ENCODE measurements at regions not wholly inside any gene's neighbourhood (a gene's known extent, or its start where the extent isn't known, plus 50 kb on each side); places are given as distances from the start of the nearest gene placed in this dataset.
"Not testable (repeated sequence)": the region's sequence is repeated elsewhere in the genome, so short reads cannot be mapped to it uniquely, and the experiment has no call there.

DNA sequence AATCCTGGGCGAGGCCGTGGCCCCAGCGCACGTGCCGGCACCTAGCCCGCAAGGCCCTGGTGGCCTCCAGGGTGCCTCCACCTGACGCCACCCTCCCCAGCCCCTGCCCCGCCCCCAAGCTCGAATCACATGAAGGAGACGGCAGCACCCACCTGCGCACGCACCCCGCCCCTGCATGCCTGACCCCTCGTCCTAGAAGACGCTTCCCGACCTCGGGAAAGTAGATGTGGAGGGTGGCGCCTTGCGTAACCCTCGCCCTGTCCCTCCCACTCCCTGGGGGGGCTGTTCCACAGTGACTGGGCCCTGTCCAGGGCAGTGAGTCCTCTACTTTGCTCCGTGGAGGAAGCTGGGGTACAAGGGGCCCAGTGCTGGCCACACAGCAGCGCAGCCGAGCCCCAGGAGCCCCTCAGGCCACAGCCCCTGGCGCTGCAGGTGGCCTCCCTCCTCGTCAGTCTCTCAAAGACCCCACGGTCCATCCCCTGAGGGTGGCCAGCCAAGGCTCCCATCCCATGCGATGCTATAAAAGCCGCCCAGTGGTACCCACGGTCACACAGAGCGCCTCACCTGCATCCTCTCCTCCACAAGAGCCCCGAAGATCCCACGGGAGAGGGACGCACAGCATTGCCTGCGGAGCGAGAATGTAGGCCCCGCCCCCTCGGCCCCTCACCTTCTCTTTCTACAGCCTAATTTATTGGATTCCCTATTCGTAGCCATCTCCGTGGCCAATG lies 3027.3 kb upstream of the TEKT4 start:
- intact Hi-C loops (cut with DNase I); DNase-seq: not testable (repeated sequence)

DNA sequence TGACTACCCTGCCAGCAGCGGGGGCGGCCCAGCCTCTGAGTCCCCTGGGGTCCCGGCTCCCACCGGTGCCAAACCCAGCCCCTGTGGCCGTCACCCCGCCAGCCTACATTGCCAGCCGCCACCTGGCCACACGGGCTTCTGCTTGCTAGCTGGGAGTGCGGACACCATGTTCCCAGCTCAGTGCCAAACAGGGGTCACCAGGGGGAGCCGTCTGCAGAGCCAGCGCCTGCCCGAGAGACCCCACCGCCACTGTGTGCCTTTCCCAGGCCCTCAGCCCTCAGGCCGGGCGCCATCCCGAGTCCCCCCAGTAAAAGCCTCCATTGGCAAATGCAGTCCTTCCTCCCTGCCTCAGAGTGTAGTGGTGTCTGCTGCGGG lies 3026.8 kb upstream of the TEKT4 start:
- peaks cover 15% of the 10 kb centered on the region for H3K27me3 ChIP-seq (ENCODE audit: low read depth)
- ATAC-seq; H3K4me3 ChIP-seq; intact Hi-C loops (cut with DNase I); DNase-seq; H3K36me3 ChIP-seq; H3K27ac ChIP-seq; H3K9me3 ChIP-seq; H3K4me1 ChIP-seq: not testable (repeated sequence)

More for the DNA sequence above, 3027.3 kb upstream of the TEKT4 start:
- H3K27ac ChIP-seq, H3K36me3 ChIP-seq, H3K9me3 ChIP-seq, H3K4me1 ChIP-seq, ATAC-seq, H3K4me3 ChIP-seq: not testable (repeated sequence)
- H3K27me3 ChIP-seq (ENCODE audit: low read depth), result peaks cover 15% of the 10 kb centered on the region

DNA sequence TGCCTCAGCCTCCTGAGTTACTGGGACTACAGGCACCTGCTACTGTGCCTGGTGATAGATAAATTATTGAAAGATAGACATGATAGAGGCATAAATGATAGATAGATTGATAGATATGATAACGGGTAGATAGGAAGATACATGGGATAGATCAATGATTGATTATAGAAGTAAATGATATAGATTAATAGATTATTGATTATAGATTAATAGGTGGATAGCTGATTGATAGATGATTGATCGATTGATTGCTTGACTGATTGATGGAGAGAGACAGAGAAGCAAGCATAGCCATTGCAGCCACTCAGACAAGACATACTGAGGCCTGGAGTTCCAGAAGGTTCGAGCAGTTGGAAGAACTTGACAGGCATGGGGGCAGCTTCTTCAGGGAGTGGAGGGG lies 3024.8 kb upstream of the TEKT4 start:
- H3K27me3 ChIP-seq (ENCODE audit: low read depth); H3K27ac ChIP-seq; H3K4me3 ChIP-seq; H3K9me3 ChIP-seq; H3K4me1 ChIP-seq; ATAC-seq; DNase-seq; H3K36me3 ChIP-seq; intact Hi-C loops (cut with DNase I): not testable (repeated sequence)

DNA sequence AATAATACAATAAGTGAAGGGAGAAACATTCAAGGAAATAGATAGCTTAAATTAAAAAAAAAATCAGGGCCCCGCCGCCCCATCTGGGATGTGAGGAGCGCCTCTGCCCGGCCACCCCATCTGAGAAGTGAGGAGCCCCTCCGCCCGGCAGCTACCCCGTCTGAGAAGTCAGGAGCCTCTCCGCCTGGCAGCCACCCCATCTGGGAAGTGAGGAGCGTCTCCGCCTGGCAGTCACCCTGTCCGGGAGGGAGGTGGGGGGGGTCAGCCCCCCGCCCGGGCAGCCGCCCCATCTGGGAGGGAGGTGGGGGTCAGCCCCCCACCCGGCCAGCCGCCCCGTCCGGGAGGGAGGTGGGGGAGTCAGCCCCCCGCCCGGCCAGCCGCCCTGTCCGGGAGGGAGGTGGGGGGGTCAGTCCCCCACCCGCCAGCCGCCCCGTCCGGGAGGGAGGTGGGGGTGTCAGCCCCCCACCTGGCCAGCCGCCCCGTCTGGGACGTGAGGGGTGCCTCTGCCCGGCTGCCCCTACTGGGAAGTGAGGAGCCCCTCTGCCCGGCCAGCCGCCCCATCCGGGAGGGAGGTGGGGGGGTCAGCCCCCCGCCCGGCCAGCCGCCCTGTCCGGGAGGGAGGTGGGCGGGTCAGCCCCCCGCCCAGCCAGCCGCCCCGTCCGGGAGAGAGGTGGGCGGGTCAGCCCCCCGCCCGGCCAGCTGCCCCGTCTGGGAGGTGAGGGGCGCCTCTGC lies 3019.4 kb upstream of the TEKT4 start:
- H3K9me3 ChIP-seq; H3K36me3 ChIP-seq; DNase-seq; H3K4me1 ChIP-seq; H3K4me3 ChIP-seq; H3K27ac ChIP-seq; intact Hi-C loops (cut with DNase I); H3K27me3 ChIP-seq (ENCODE audit: low read depth); ATAC-seq: not testable (repeated sequence)

DNA sequence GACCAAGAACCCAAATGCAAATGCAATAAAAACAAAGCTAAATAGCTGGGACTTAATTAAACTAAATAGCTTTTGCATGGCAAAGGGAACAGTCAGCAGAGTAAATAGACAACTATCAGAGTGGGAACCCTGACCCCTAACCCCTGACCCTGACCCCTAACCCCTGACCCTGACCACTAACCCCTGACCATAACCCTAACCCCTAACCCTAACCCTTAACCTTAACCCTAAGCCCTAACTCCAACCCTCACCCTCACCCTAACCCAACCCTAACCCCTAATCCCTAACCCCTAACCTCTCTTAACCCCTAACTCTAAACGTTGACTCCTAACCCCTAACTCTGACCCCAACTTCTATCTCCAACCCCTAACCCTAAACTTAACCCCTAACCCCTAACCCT lies 3014.3 kb upstream of the TEKT4 start:
- DNase-seq; H3K27ac ChIP-seq; H3K4me1 ChIP-seq; H3K36me3 ChIP-seq; H3K4me3 ChIP-seq; H3K27me3 ChIP-seq (ENCODE audit: low read depth); ATAC-seq; H3K9me3 ChIP-seq; intact Hi-C loops (cut with DNase I): not testable (repeated sequence)

DNA sequence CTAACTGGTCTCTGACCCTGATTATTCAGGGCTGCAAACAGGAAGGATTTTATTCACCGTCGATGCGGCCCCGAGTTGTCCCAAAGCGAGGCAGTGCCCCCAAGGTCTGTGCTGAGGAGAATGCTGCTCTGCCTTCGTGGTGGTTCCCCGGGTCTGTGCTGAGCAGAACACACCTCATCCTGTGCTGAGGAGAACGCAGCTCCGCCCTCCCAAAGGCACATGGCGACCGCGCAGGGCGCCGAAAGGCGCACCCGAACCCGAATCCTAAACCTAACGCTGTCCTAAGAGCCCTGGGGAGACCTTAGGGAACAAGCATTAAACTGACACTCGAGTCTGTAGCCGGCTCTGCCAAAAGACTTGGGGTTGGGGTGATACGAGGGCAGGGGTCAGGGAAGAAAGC lies 3013.5 kb upstream of the TEKT4 start:
- intact Hi-C loops (cut with DNase I); H3K4me1 ChIP-seq; H3K27me3 ChIP-seq (ENCODE audit: low read depth); ATAC-seq; H3K4me3 ChIP-seq; DNase-seq; H3K36me3 ChIP-seq; H3K9me3 ChIP-seq; H3K27ac ChIP-seq: not testable (repeated sequence)

DNA sequence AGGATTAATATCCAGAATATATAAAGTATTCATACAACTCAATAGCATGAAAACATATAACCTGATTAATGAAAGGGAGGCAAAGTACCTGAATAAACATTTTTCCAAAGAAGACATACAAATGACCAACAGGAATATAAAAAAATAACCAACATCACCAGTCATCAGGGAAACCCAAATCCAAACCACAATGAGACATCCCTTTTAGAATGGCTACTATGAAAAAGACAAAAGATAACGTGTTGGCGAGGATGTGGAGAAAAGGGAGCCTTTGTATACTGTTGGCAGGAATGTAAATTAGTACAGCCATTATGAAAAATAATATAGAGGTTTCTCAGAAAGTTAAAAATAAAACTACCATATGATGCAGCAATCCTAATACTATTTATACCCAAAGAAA lies 2999.5 kb upstream of the TEKT4 start:
- DNase-seq; H3K27me3 ChIP-seq (ENCODE audit: low read depth); H3K9me3 ChIP-seq; H3K4me1 ChIP-seq; H3K36me3 ChIP-seq; ATAC-seq; H3K4me3 ChIP-seq; H3K27ac ChIP-seq; intact Hi-C loops (cut with DNase I): not testable (repeated sequence)

DNA sequence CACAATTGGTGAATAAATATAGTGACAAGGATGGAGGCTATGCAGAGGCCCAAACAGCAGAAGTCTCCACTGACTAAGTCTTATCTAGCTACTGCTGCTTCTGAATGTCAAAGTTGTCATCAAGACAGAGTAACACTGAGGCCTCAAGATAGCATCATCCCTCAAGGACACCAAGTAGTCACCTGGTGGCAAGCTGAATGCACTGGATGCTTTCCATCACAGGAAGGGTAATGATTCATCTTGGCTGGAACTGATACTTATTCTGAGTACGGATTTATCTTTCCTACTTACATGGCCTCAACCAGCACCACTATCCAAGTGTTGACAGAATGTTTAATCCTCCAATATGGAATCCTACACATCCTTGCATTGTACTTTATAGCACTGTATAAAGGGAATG lies 2997.8 kb upstream of the TEKT4 start:
- H3K27me3 ChIP-seq (ENCODE audit: low read depth); intact Hi-C loops (cut with DNase I); DNase-seq; H3K27ac ChIP-seq; H3K4me3 ChIP-seq; H3K4me1 ChIP-seq; H3K36me3 ChIP-seq; ATAC-seq; H3K9me3 ChIP-seq: not testable (repeated sequence)

DNA sequence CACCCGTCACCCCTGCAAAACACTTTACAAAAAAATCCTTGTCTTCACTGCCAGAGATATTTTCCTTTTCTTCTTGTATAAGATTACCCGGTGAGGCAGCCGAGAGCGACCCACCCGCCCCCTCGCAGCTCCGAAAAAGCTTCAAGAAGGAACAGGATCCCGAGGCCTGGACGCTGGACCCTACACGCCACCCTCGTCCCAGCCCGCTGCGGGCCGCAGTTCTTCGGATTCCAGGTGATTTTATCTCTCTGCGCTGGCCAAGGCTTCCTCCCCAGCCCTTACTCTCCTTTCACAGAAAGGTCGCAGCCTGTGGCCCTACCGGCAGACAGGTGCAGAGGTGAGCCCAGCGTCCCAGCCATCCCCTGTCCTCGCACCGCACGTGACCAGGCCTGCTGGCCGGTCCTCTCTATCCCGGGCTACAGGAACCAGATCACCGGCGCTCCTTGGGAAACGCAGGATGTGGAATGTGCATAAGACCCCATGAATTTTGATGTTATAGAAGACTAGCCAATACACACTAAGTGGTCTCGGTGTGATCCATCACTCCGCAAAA lies 2993.5 kb upstream of the TEKT4 start:
- H3K4me3 ChIP-seq; H3K36me3 ChIP-seq; H3K4me1 ChIP-seq; H3K9me3 ChIP-seq; ATAC-seq; intact Hi-C loops (cut with DNase I); H3K27me3 ChIP-seq (ENCODE audit: low read depth); DNase-seq; H3K27ac ChIP-seq: not testable (repeated sequence)

DNA sequence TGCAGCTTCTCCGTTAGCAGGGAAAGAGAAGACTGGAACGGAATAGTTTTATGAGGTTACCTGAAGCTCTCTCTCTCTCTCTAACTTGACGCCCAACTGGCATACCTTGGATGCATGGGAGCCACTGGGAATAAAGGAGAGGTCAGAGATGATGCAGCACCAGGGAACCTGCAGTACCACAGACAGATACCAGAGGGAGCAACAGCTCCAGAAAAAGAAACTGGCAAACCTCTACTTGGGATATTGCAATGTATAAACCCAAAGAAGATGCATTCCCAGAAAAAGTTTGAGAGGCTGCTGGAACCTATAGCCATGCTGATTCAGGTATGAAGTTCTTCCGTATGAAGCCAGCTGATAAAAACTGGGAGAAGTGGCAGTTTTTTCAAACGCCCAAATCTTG lies 2976.1 kb upstream of the TEKT4 start:
- H3K27ac ChIP-seq; H3K4me1 ChIP-seq; ATAC-seq; intact Hi-C loops (cut with DNase I); DNase-seq; H3K36me3 ChIP-seq; H3K9me3 ChIP-seq; H3K4me3 ChIP-seq; H3K27me3 ChIP-seq (ENCODE audit: low read depth): not testable (repeated sequence)
- TF ChIP-seq, protein P1, sequence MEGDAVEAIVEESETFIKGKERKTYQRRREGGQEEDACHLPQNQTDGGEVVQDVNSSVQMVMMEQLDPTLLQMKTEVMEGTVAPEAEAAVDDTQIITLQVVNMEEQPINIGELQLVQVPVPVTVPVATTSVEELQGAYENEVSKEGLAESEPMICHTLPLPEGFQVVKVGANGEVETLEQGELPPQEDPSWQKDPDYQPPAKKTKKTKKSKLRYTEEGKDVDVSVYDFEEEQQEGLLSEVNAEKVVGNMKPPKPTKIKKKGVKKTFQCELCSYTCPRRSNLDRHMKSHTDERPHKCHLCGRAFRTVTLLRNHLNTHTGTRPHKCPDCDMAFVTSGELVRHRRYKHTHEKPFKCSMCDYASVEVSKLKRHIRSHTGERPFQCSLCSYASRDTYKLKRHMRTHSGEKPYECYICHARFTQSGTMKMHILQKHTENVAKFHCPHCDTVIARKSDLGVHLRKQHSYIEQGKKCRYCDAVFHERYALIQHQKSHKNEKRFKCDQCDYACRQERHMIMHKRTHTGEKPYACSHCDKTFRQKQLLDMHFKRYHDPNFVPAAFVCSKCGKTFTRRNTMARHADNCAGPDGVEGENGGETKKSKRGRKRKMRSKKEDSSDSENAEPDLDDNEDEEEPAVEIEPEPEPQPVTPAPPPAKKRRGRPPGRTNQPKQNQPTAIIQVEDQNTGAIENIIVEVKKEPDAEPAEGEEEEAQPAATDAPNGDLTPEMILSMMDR (IDR thresholded peaks at IDR 0.05), result peak; percentile 31

DNA sequence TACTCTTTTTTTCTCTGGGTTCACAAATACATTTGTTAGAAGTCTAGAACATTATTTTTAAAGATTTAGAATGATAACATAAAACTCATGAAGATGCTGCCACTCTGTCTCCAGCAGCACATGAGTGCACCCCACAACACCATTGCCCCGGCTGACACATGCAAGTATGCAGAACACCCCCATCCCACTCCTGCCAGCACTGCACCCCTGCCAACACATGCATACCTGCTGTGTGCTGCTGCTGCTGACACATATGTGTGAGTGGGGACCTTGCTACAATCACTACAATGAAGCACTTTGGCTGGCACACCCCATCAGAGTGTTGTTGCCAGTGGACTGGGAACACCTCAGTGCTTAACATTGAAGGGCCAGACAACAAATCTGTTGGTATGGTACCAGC lies 2953.6 kb upstream of the TEKT4 start:
- H3K4me3 ChIP-seq; H3K36me3 ChIP-seq; H3K27me3 ChIP-seq (ENCODE audit: low read depth); H3K9me3 ChIP-seq; ATAC-seq; H3K4me1 ChIP-seq; H3K27ac ChIP-seq; DNase-seq; intact Hi-C loops (cut with DNase I): not testable (repeated sequence)

Data from lower lobe of right lung (tissue), 2 donors.